Tibial nerve (tissue), 4 donors: ENCODE measurements at regions not wholly inside any gene's neighbourhood (a gene's known extent, or its start where the extent isn't known, plus 50 kb on each side); places are given as distances from the start of the nearest gene placed in this dataset.

Source experiments
- DNase-seq, 2 donors: peaks; one replicate each; pipeline ENCODE4 v3.0.0-alpha.2; 2019; ENCODE audit warnings: low spot score in 2 of 2
- H3K27ac ChIP-seq, 4 donors: fragments of 200-600 bp; sonication (generic) in 3 of 4; one replicate each; pipeline ENCODE4 v1.5.1; 2017 to 2019; ENCODE audit warnings: mild to moderate bottlenecking in 1 of 4
- H3K27me3 ChIP-seq, 2 donors: fragments of 200-600 bp; sonication (generic) in 1 of 2; one replicate each; pipeline versions ENCODE4 v1.5.1 to v1.6.0; 2017 to 2019
- H3K36me3 ChIP-seq, 3 donors: fragments of 200-600 bp; sonication (generic); one replicate each; pipeline ENCODE4 v1.5.1; 2018 to 2019
- H3K4me1 ChIP-seq, 4 donors: fragments of 200-600 bp; sonication (generic) in 3 of 4; one replicate each; pipeline ENCODE4 v1.5.1; 2017 to 2019
- H3K4me3 ChIP-seq, 4 donors: fragments of 200-600 bp; sonication (generic) in 3 of 4; one replicate each; pipeline ENCODE4 v1.5.1; 2017 to 2019; ENCODE audit warnings: mild to moderate bottlenecking in 1 of 4, moderate library complexity in 1 of 4
- H3K9me3 ChIP-seq, 4 donors: fragments of 200-600 bp; sonication (generic) in 3 of 4; one replicate each; pipeline ENCODE4 v1.5.1; 2017 to 2019
- EP300 ChIP-seq, 2 donors: sonication (generic); formaldehyde crosslinking; IDR thresholded peaks; one replicate each; pipeline ENCODE4 v1.6.1; 2017; ENCODE audit warnings: antibody characterized with exemption in 2 of 2, mild to moderate bottlenecking in 1 of 2
- POLR2A ChIP-seq, 2 donors: fragments of 450-650 bp; IDR thresholded peaks; one replicate each; pipeline ENCODE4 v1.6.1; 2017; ENCODE audit warnings: antibody characterized with exemption in 2 of 2, mild to moderate bottlenecking in 2 of 2, moderate library complexity in 2 of 2
- WGBS, 2 donors: methylation state at CpG; one replicate each; pipeline ENCODE4 v1.1.5; 2018; 5-methylcytosine and 5-hydroxymethylcytosine counted together
- TF ChIP-seq, protein P1 (sequence below), 5 experiments: fragments of 200-600 bp in 3 of 5; fragments of 450-650 bp in 2 of 5; sonication (generic) in 3 of 5; IDR thresholded peaks; one replicate each; pipeline ENCODE4 v1.5.1; 2016 to 2019; ENCODE audit warnings: antibody characterized with exemption in 5 of 5, mild to moderate bottlenecking in 3 of 5, moderate library complexity in 2 of 5

DNA sequence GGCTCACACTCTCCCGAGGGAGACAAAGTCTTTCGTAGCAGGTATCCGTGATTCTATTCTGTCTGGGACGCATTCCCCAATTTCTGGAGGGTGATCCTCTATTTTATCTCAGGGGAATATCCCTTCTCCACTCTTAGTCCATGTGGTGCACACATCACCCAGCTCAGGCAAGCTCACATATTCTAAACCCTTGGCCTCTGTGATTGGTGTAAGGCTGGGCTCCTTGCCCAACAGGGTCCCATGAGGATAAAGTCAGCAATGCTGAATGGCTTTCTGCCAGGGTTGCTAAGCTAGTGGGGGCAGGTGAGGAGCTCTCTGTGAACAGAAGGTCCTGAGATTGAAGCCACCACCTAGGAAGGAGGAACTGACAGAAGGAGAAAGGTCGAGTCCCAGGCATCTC is 137.2 kb downstream of the CDH26 start:
- no peaks in the 10 kb centered on the region for H3K36me3 ChIP-seq
- H3K4me1 ChIP-seq, result peaks cover 0 to 7% (median 0%) of the 10 kb centered on the region in 4 donors
- WGBS, 2 donors, result 67 to 82% methylated on average over 5 of the region's 5 CpGs
- no peak for TF ChIP-seq POLR2A (IDR thresholded peaks at IDR 0.05)
- TF ChIP-seq EP300 (IDR thresholded peaks at IDR 0.05), result no peak
- TF ChIP-seq, protein P1, sequence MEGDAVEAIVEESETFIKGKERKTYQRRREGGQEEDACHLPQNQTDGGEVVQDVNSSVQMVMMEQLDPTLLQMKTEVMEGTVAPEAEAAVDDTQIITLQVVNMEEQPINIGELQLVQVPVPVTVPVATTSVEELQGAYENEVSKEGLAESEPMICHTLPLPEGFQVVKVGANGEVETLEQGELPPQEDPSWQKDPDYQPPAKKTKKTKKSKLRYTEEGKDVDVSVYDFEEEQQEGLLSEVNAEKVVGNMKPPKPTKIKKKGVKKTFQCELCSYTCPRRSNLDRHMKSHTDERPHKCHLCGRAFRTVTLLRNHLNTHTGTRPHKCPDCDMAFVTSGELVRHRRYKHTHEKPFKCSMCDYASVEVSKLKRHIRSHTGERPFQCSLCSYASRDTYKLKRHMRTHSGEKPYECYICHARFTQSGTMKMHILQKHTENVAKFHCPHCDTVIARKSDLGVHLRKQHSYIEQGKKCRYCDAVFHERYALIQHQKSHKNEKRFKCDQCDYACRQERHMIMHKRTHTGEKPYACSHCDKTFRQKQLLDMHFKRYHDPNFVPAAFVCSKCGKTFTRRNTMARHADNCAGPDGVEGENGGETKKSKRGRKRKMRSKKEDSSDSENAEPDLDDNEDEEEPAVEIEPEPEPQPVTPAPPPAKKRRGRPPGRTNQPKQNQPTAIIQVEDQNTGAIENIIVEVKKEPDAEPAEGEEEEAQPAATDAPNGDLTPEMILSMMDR (IDR thresholded peaks at IDR 0.05), result no peak
- DNase-seq, result peak in 1 of 2 donors; percentile 31
- peaks cover 0 to 16% (median 0%) of the 10 kb centered on the region in 4 donors for H3K9me3 ChIP-seq
- no peak overlapping the region for H3K4me3 ChIP-seq
- no peaks in the 10 kb centered on the region for H3K27me3 ChIP-seq
- no peak overlapping the region for H3K27ac ChIP-seq

DNA sequence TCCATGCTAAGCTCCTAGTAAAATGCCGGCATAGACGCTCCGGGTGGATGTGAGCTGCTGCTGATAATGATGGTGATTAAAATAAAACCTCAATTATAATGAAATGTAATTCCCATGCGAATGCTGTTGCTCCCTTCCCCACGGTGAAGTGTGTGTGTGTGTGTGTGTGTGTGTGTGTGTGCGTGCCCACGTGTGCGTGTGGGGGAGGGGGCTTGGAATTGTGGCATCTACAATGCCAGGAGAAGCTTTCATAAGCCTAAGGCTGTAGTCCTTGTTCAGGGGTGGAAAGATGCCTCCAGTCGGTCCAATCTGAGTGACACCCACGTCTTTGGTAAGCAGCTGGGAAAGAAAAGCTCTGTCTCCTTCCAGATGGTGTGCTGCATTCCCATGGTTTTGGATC is 137.9 kb downstream of the CDH26 start:
- peaks cover 0 to 14% (median 0%) of the 10 kb centered on the region in 4 donors for H3K4me1 ChIP-seq
- no peak overlapping the region for H3K27ac ChIP-seq
- TF ChIP-seq, protein P1 (IDR thresholded peaks at IDR 0.05), result no peak
- no peak for TF ChIP-seq POLR2A (IDR thresholded peaks at IDR 0.05)
- TF ChIP-seq EP300 (IDR thresholded peaks at IDR 0.05), result no peak
- no peaks in the 10 kb centered on the region for H3K36me3 ChIP-seq
- WGBS, 2 donors, result 70 to 71% methylated on average over 10 of the region's 10 CpGs
- DNase-seq, result no peak
- H3K9me3 ChIP-seq, result peaks cover 0 to 16% (median 0%) of the 10 kb centered on the region in 4 donors
- no peaks in the 10 kb centered on the region for H3K27me3 ChIP-seq
- H3K4me3 ChIP-seq, result no peak overlapping the region

DNA sequence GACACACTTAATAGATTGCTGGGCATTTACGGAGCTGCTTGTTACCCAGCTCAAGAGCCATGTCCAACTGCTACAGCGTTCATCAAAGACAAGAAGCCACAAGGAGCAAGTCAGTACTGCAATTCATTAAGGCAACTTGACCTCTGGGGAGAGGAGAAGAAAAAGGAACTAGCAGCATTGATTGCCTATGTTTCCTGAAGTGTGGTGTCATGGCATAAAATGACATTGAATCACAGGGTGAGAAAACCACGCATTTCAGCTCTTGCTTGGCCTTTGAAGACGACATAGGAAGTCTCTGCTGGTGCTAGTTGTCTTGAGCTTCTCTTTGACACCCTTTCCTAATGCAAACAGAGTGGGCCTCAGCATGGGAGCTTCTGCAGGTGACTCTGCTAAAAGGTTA is 139.1 kb downstream of the CDH26 start:
- 73 to 92% methylated on average over 4 of the region's 4 CpGs for WGBS, 2 donors
- no peak overlapping the region for H3K4me3 ChIP-seq
- no peak for TF ChIP-seq POLR2A (IDR thresholded peaks at IDR 0.05)
- no peak for TF ChIP-seq EP300 (IDR thresholded peaks at IDR 0.05)
- TF ChIP-seq, protein P1 (IDR thresholded peaks at IDR 0.05), result no peak

DNA sequence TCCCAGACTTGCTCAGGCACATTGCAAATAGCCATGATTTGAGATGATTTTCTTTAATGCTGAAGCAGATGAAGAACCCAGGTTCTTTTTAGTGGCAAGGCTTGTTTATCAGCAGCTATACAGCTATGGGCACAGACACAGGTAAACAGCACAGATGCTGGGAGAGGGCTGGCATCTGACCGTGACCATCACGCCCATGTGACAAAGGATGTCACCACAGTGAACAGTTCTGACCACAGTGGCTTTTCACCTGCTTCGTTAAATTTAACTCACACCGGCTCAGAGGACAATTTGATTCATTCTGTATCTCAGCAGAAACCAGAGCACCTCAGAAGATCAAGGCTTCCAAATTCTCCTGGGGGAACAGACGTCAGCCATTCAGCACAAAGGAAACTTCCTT is 142.6 kb downstream of the CDH26 start:
- Histone ChIP-seq H3K9me3 (peaks cover 0 to 10% (median 0%) of the 10 kb centered on the region in 4 donors), H3K27ac (no peak overlapping the region), H3K36me3 (no peaks in the 10 kb centered on the region), H3K27me3 (no peaks in the 10 kb centered on the region), H3K4me1 (peaks cover 0 to 19% (median 0%) of the 10 kb centered on the region in 4 donors), H3K4me3 (no peak overlapping the region)
- 63 to 70% methylated on average over 5 of the region's 5 CpGs for WGBS, 2 donors
- DNase-seq, result no peak
- TF ChIP-seq EP300 (IDR thresholded peaks at IDR 0.05) (no peak), POLR2A (IDR thresholded peaks at IDR 0.05) (no peak)
- TF ChIP-seq, protein P1 (IDR thresholded peaks at IDR 0.05), result no peak

More for the DNA sequence above, 139.1 kb downstream of the CDH26 start:
- Histone ChIP-seq H3K27ac (no peak overlapping the region), H3K4me1 (peaks cover 0 to 19% (median 0%) of the 10 kb centered on the region in 4 donors), H3K9me3 (peaks cover 0 to 16% (median 0%) of the 10 kb centered on the region in 4 donors), H3K27me3 (no peaks in the 10 kb centered on the region), H3K36me3 (no peaks in the 10 kb centered on the region)
- no peak for DNase-seq

DNA sequence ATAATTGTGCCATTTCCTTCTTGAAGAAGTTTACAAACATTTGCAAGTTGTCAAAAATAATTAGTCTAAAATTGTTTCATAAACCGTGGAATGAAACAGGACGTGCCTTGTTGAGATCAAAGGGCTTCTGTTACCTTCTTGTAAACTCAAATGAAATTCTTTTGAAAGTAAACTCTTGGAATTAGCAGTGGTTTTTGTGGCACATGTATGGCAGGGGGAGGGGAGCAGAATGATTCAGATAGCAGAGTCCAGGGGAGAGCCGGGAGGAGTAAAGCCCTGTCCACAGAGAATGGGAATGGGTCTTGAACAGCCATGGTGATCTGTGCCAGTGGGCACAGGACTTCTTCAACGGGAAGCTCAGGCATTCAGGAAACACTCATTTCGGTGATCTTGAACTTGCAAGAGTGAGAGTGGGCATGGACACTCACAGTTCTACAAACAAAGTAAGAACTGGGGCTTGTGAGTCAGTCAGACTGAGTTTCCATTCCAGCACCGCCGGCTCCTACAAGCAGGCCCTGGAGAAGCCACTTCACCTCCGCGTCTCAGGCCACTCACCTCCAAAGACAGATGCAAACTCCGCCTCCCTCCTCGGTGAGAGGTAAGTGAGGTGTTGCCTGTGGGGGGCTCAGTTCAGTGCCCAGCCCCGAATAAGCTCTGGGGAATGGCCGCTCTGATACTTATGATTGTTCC is 143.1 kb downstream of the CDH26 start:
- no peak for TF ChIP-seq POLR2A (IDR thresholded peaks at IDR 0.05)
- TF ChIP-seq, protein P1 (IDR thresholded peaks at IDR 0.05), result no peak
- no peak for TF ChIP-seq EP300 (IDR thresholded peaks at IDR 0.05)
- H3K4me1 ChIP-seq, result peaks cover 0 to 19% (median 0%) of the 10 kb centered on the region in 4 donors
- 76 to 80% methylated on average over 13 of the region's 13 CpGs for WGBS, 2 donors

More for the DNA sequence above, 143.1 kb downstream of the CDH26 start:
- Histone ChIP-seq H3K9me3 (peaks cover 0 to 10% (median 0%) of the 10 kb centered on the region in 4 donors), H3K4me3 (no peak overlapping the region), H3K27me3 (no peaks in the 10 kb centered on the region), H3K36me3 (no peaks in the 10 kb centered on the region), H3K27ac (no peak overlapping the region)
- DNase-seq, result no peak
